ENCODE measurements at regions not wholly inside any gene's neighbourhood (a gene's known extent, or its start where the extent isn't known, plus 50 kb on each side); places are given as distances from the start of the nearest gene placed in this dataset.

DNA sequence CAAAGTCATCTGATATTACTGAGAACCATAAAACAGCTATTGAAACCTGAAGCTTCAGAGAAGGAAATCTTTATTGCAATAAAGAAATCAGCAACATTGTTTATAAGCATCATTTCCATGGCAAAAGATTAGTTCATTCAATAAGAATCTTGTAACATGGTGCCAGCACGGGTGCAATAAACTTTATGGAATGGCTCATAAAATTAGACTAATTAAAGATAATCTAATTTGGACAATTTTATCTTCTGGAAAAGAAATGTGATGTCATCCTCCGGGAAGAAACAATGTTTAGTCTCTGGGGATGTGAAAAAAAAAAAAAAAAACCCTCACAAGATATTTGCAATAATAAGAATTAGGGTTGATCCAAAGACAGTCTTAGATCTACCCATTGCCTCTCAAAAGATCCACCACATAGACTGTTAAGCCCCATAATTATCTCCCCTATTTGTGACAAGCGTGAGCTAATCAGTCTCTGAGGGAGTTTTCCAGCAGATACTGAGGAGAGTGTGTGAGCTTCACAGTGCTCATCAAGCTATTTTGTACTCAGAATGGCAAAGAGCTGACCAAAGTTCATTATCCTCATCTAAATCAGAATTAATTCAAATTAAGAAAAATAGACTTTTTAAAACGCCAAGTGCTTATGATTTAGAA lies 297.0 kb upstream of the EDNRB start:
- Histone ChIP-seq H3K9ac (ENCODE audit: low read length) (no peak overlapping the region), H3K36me3 (ENCODE audit: insufficient read depth, low read length) (no peaks in the 10 kb centered on the region), H2AFZ (ENCODE audit: low read depth, low read length) (no peak overlapping the region), H3F3A (ENCODE audit: insufficient read depth, low read length, poor library complexity, severe bottlenecking) (no peaks in the 10 kb centered on the region), H3K27ac (ENCODE audit: low read length) (no peak overlapping the region), H3K4me2 (ENCODE audit: low read length) (no peak overlapping the region), H3K79me2 (replicated peaks; ENCODE audit: insufficient read depth, low read length) (no peaks in the 10 kb centered on the region), H3K9me3 (ENCODE audit: low read length) (no peaks in the 10 kb centered on the region), H3K4me3 (ENCODE audit: low read length) (no peak overlapping the region), H3K9me2 (ENCODE audit: insufficient read depth, low read length) (no peaks in the 10 kb centered on the region), H3K27me3 (ENCODE audit: insufficient read depth, low read depth, low read length) (no peaks in the 10 kb centered on the region), H4K20me1 (ENCODE audit: insufficient read depth) (no peaks in the 10 kb centered on the region)
- TF ChIP-seq TAF1 (IDR thresholded peaks at IDR 0.05; ENCODE audit: low read depth) (no peak), SMC3 (conservative IDR thresholded peaks at IDR 0.05; ENCODE audit: poor library complexity) (no peak), POLR2AphosphoS5 (IDR thresholded peaks at IDR 0.05) (no peak), CTCF (IDR thresholded peaks at IDR 0.05; ENCODE audit: poor library complexity, severe bottlenecking) (no peak), MXI1 (conservative IDR thresholded peaks at IDR 0.05; ENCODE audit: poor library complexity, severe bottlenecking) (no peak), EZH2 (IDR thresholded peaks at IDR 0.05; ENCODE audit: borderline replicate concordance, insufficient read depth, low read length, poor library complexity, severe bottlenecking) (no peak)

DNA sequence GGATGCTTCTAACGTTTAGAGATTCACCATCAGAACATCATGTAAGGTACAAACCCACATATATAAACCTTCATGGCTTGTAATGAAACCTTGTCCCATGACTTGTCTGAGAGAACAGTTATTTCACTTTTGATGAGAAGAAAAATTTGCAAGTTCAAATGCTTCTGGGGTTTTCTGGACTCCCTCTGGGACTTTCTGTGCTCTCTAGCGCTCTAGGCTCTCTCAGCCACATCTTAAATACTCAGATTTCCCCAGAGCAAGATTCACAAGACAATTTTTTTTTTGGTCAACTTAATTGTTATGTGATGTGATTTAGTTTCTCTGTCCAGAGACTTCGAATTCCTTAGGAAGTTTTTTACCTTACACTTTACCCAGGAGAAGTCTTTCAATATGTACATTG lies 282.8 kb upstream of the EDNRB start:
- H3F3A ChIP-seq (ENCODE audit: insufficient read depth, low read length, poor library complexity, severe bottlenecking), result no peaks in the 10 kb centered on the region
- peaks cover 4% of the 10 kb centered on the region for H3K27me3 ChIP-seq (ENCODE audit: insufficient read depth, low read depth, low read length)
- H3K9ac ChIP-seq (ENCODE audit: low read length), result no peak overlapping the region
- H3K9me3 ChIP-seq (ENCODE audit: low read length), result no peaks in the 10 kb centered on the region
- H3K79me2 ChIP-seq (replicated peaks; ENCODE audit: insufficient read depth, low read length), result no peaks in the 10 kb centered on the region
- H3K4me2 ChIP-seq (ENCODE audit: low read length), result no peak overlapping the region
- H3K4me3 ChIP-seq (ENCODE audit: low read length), result no peak overlapping the region
- H3K27ac ChIP-seq (ENCODE audit: low read length), result no peak overlapping the region
- no peak overlapping the region for H2AFZ ChIP-seq (ENCODE audit: low read depth, low read length)
- no peaks in the 10 kb centered on the region for H3K9me2 ChIP-seq (ENCODE audit: insufficient read depth, low read length)
- no peak for TF ChIP-seq SMC3 (conservative IDR thresholded peaks at IDR 0.05; ENCODE audit: poor library complexity)
- no peak for TF ChIP-seq TAF1 (IDR thresholded peaks at IDR 0.05; ENCODE audit: low read depth)
- no peak for TF ChIP-seq CTCF (IDR thresholded peaks at IDR 0.05; ENCODE audit: poor library complexity, severe bottlenecking)
- no peak for TF ChIP-seq MXI1 (conservative IDR thresholded peaks at IDR 0.05; ENCODE audit: poor library complexity, severe bottlenecking)
- TF ChIP-seq EZH2 (IDR thresholded peaks at IDR 0.05; ENCODE audit: borderline replicate concordance, insufficient read depth, low read length, poor library complexity, severe bottlenecking), result no peak
- TF ChIP-seq EP300 (conservative IDR thresholded peaks at IDR 0.05; ENCODE audit: poor library complexity, severe bottlenecking), result no peak
- H4K20me1 ChIP-seq (ENCODE audit: insufficient read depth), result no peaks in the 10 kb centered on the region
- no peaks in the 10 kb centered on the region for H3K36me3 ChIP-seq (ENCODE audit: insufficient read depth, low read length)

- H3K4me3 ChIP-seq (ENCODE audit: low read length), result no peak overlapping the region
- H3K9ac ChIP-seq (ENCODE audit: low read length), result no peak overlapping the region
- H4K20me1 ChIP-seq (ENCODE audit: insufficient read depth), result no peaks in the 10 kb centered on the region
- no peaks in the 10 kb centered on the region for H3F3A ChIP-seq (ENCODE audit: insufficient read depth, low read length, poor library complexity, severe bottlenecking)
- no peaks in the 10 kb centered on the region for H3K9me2 ChIP-seq (ENCODE audit: insufficient read depth, low read length)
- H3K9me3 ChIP-seq (ENCODE audit: low read length), result no peaks in the 10 kb centered on the region
- no peaks in the 10 kb centered on the region for H3K79me2 ChIP-seq (replicated peaks; ENCODE audit: insufficient read depth, low read length)
- no peak overlapping the region for H3K27ac ChIP-seq (ENCODE audit: low read length)
- H2AFZ ChIP-seq (ENCODE audit: low read depth, low read length), result no peak overlapping the region
- no peaks in the 10 kb centered on the region for H3K36me3 ChIP-seq (ENCODE audit: insufficient read depth, low read length)
- H3K27me3 ChIP-seq (ENCODE audit: insufficient read depth, low read depth, low read length), result peaks cover 6% of the 10 kb centered on the region
- no peak for TF ChIP-seq MXI1 (conservative IDR thresholded peaks at IDR 0.05; ENCODE audit: poor library complexity, severe bottlenecking)
- TF ChIP-seq REST (IDR thresholded peaks at IDR 0.05; ENCODE audit: borderline replicate concordance), result no peak
- no peak for TF ChIP-seq CTCF (IDR thresholded peaks at IDR 0.05; ENCODE audit: poor library complexity, severe bottlenecking)
- no peak for TF ChIP-seq POLR2AphosphoS5 (IDR thresholded peaks at IDR 0.05)
- TF ChIP-seq EZH2 (IDR thresholded peaks at IDR 0.05; ENCODE audit: borderline replicate concordance, insufficient read depth, low read length, poor library complexity, severe bottlenecking), result no peak
- TF ChIP-seq EP300 (conservative IDR thresholded peaks at IDR 0.05; ENCODE audit: poor library complexity, severe bottlenecking), result no peak
- no peak for TF ChIP-seq RAD21 (conservative IDR thresholded peaks at IDR 0.05)
- TF ChIP-seq TAF1 (IDR thresholded peaks at IDR 0.05; ENCODE audit: low read depth), result no peak
- TF ChIP-seq SMC3 (conservative IDR thresholded peaks at IDR 0.05; ENCODE audit: poor library complexity), result no peak
- no peak overlapping the region for H3K4me2 ChIP-seq (ENCODE audit: low read length)
Observed at GRCh38 chr13:78198821-78199220, 280.2 kb upstream of the EDNRB start.

Data from neural cell (in vitro differentiated cells).